Ovary (tissue), 7 donors: ENCODE measurements at regions not wholly inside any gene's neighbourhood (a gene's known extent, or its start where the extent isn't known, plus 50 kb on each side); places are given as distances from the start of the nearest gene placed in this dataset.
A peak's percentile ranks its signal among the peaks of the same experiment; 100 is the strongest.

Experiments used
- DNase-seq, 5 donors: peaks; one replicate each; pipeline ENCODE4 v3.0.0-alpha.2; 2019 to 2020
- H3K27ac ChIP-seq, 2 donors: fragments of 200-600 bp; one replicate each; pipeline versions ENCODE4 v1.5.1 to v1.8.0; 2019 to 2022
- H3K27me3 ChIP-seq: fragments of 200-600 bp; one replicate; pipeline ENCODE4 v1.8.0; 2022
- H3K36me3 ChIP-seq: fragments of 200-600 bp; sonication (generic); one replicate; pipeline ENCODE4 v1.5.1; 2019
- H3K4me1 ChIP-seq: one replicate; pipeline ENCODE4 v1.8.1; 2013; ENCODE audit warnings: mild to moderate bottlenecking, moderate library complexity; ENCODE audit not compliant: insufficient read depth
- H3K4me3 ChIP-seq: fragments of 200-600 bp; sonication (generic); one replicate; pipeline ENCODE4 v1.5.1; 2017
- H3K9me3 ChIP-seq, 2 donors: fragments of 200-600 bp in 1 of 2; sonication (generic) in 1 of 2; one replicate each; pipeline versions ENCODE4 v1.5.1 to v1.8.1; 2013 to 2019; ENCODE audit warnings: mild to moderate bottlenecking in 1 of 2, moderate library complexity in 1 of 2
- EP300 ChIP-seq: sonication (generic); formaldehyde crosslinking; IDR thresholded peaks from one replicate; pipeline ENCODE4 v1.6.1; 2017; ENCODE audit warnings: antibody characterized with exemption
- POLR2A ChIP-seq: fragments of 450-650 bp; IDR thresholded peaks from one replicate; pipeline ENCODE4 v1.6.1; 2017; ENCODE audit warnings: antibody characterized with exemption, mild to moderate bottlenecking, moderate library complexity
- WGBS, 3 donors: extraction: QIAGEN DNeasy Blood & Tissue Kit in 1 of 3; methylation state at CpG; one replicate each; pipeline versions ENCODE4 v1.1.5 to v1.1.7; 2013 to 2017; 5-methylcytosine and 5-hydroxymethylcytosine counted together
- intact Hi-C, 4 donors: fragments of 100-400 bp; cut with DNase I; formaldehyde crosslinking; loops; one replicate each; pipeline versions ENCODE4 v1.11.0 to v1.15.1; 2022 to 2023
- TF ChIP-seq, protein P1 (sequence below), 3 donors: fragments of 450-650 bp in 2 of 3; fragments of 200-600 bp in 1 of 3; IDR thresholded peaks; one replicate each; pipeline versions ENCODE4 v1.5.1 to v1.8.0; 2016 to 2022; ENCODE audit warnings: antibody characterized with exemption in 3 of 3, mild to moderate bottlenecking in 1 of 3
- donor health status: DM: no; HTN: no; CAD: no; lungs with moderate emphysema.
- donor health status: DM: no; HTN: no; CAD: no.
- donor health status: Bipolar disorder and iron deficiency.
- donor health status: DM: no; HTN: no; CAD: no.
- donor health status: DM: yes; HTN: yes; CAD: no.

DNA sequence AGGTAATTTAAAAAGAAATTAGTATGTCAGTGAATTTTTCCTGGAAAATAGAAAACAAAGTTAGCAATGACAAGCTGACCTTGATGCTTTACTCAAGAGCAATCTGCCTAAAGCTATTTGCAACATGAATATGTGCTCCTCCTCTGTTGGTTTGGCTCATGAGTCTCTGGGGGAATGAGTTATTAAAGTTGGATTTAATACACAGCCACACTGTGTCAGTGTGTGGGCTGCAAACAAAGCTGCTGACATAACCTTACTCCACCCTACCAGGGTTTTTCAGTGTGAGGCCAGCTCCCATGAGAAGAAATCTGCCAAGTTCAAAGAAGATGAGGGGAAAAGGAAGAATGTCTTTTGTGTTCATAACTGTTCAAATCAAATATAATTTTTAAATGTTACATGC is 280.5 kb downstream of the TLL1 start:
- no peak for DNase-seq
- H3K27ac ChIP-seq: no peak overlapping the region
- no peak for TF ChIP-seq POLR2A
- no peak for TF ChIP-seq EP300
- TF ChIP-seq, protein P1, sequence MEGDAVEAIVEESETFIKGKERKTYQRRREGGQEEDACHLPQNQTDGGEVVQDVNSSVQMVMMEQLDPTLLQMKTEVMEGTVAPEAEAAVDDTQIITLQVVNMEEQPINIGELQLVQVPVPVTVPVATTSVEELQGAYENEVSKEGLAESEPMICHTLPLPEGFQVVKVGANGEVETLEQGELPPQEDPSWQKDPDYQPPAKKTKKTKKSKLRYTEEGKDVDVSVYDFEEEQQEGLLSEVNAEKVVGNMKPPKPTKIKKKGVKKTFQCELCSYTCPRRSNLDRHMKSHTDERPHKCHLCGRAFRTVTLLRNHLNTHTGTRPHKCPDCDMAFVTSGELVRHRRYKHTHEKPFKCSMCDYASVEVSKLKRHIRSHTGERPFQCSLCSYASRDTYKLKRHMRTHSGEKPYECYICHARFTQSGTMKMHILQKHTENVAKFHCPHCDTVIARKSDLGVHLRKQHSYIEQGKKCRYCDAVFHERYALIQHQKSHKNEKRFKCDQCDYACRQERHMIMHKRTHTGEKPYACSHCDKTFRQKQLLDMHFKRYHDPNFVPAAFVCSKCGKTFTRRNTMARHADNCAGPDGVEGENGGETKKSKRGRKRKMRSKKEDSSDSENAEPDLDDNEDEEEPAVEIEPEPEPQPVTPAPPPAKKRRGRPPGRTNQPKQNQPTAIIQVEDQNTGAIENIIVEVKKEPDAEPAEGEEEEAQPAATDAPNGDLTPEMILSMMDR (IDR thresholded peaks at IDR 0.05): no peak
- no peak overlapping the region for H3K4me3 ChIP-seq
- H3K9me3 ChIP-seq: no peaks in the 10 kb centered on the region
- no peaks in the 10 kb centered on the region for H3K4me1 ChIP-seq
- no peaks in the 10 kb centered on the region for H3K36me3 ChIP-seq
- no peaks in the 10 kb centered on the region for H3K27me3 ChIP-seq
- intact Hi-C loops: no loop called here

DNA sequence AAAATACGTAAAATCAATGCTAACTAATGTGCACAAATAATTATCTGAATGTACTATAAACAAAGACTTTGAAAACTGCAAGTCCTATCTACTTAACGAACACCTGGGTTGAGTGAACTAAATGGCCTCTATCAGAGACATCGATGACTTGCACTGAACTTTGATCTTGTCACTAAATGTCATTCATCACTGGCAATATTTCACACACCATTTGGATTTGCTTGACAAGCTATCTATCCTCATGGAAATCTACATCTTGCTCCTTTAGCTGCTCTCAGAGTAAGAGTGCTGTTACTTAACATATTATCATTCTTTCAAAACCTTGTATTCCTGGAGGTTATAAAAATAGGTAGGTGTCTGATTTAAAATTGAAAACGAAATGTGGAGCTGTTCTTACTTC is 289.3 kb downstream of the TLL1 start:
- no peaks in the 10 kb centered on the region for H3K4me1 ChIP-seq
- no peaks in the 10 kb centered on the region for H3K27me3 ChIP-seq
- no peak overlapping the region for H3K27ac ChIP-seq
- no peak for TF ChIP-seq POLR2A
- TF ChIP-seq, protein P1 (IDR thresholded peaks at IDR 0.05): no peak
- no peak for TF ChIP-seq EP300
- 46 to 66% (median 55%) methylated on average over 4 of the region's 4 CpGs for WGBS, 3 donors
- H3K36me3 ChIP-seq: no peaks in the 10 kb centered on the region
- no peaks in the 10 kb centered on the region for H3K9me3 ChIP-seq
- DNase-seq: no peak
- intact Hi-C loops: loop anchor here in 2 of 4 donors (10.0 kb wide), 1 partner anchor 1912 kb away; no protein-coding TSS in a partner anchor
- H3K4me3 ChIP-seq: no peak overlapping the region

DNA sequence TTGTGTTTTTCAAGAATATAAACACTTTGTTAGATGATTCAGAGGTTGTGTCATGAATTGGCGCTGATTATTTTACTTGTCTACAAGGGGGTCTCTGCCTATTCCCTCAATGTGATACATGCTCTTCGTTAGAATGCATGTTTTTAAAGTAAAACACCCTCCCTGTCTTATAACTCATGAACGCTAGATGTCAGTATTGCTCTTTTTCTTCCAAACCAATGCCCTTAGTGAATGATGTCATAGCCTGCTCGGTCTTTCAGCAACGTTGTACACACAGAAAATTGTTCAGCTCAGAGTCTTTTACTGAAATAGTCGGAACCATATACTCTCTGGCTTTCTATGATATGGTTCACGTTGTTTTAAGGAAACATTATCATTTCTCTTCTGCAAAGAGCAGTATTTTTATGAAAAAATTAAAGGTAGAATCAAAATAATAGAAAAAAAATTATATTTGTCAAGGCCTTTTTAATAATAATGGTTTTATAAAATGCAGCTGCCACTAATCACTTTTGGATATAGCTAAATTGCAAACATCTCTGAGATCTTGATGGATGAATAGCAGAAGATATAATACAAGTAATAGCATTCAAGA is 292.9 kb downstream of the TLL1 start:
- Histone ChIP-seq H3K27me3 (no peaks in the 10 kb centered on the region), H3K4me1 (no peaks in the 10 kb centered on the region), H3K9me3 (no peaks in the 10 kb centered on the region), H3K36me3 (no peaks in the 10 kb centered on the region), H3K27ac (no peak overlapping the region), H3K4me3 (no peak overlapping the region)
- DNase-seq: no peak
- 0 to 1% (median 1%) methylated on average over 7 of the region's 7 CpGs for WGBS, 3 donors
- intact Hi-C loops: loop anchor here in 2 of 4 donors (10.0 kb wide), 1 partner anchor 1909 kb away; no protein-coding TSS in a partner anchor
- TF ChIP-seq POLR2A: no peak
- no peak for TF ChIP-seq EP300
- TF ChIP-seq, protein P1 (IDR thresholded peaks at IDR 0.05): peak; percentile 13 to 46 (median 41)

DNA sequence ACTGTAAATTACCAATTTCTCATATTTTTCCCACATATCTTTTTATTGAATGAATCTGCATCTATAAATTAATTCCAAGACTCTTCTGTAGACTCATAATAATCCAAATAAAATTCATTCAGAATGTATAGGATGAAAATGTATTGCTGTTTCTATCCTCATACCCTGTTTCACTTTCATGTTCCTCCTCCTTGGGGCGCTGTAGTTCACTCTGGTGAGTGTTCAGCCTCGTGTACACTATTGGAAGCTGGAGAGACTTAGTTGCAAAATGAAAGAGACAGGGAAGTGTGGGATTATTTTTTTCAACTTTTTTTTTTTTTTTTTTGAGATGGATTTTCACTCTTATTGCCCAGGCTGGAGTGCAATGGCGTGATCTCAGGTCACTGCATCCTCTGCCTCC is 296.1 kb downstream of the TLL1 start:
- TF ChIP-seq, protein P1 (IDR thresholded peaks at IDR 0.05): no peak
- no peak for TF ChIP-seq EP300
- no peak for TF ChIP-seq POLR2A
- WGBS, 3 donors: 61 to 65% (median 64%) methylated on average over 3 of the region's 3 CpGs
- H3K4me1 ChIP-seq: no peaks in the 10 kb centered on the region
- H3K27me3 ChIP-seq: no peaks in the 10 kb centered on the region
- no peak for DNase-seq
- no peaks in the 10 kb centered on the region for H3K36me3 ChIP-seq
- no peak overlapping the region for H3K4me3 ChIP-seq
- intact Hi-C loops: loop anchor here in 2 of 4 donors (10.0 kb wide), 1 partner anchor 1906 kb away; no protein-coding TSS in a partner anchor
- no peak overlapping the region for H3K27ac ChIP-seq
- H3K9me3 ChIP-seq: no peaks in the 10 kb centered on the region
